ENCODE measurements at regions not wholly inside any gene's neighbourhood (a gene's known extent, or its start where the extent isn't known, plus 50 kb on each side); places are given as distances from the start of the nearest gene placed in this dataset.

DNA sequence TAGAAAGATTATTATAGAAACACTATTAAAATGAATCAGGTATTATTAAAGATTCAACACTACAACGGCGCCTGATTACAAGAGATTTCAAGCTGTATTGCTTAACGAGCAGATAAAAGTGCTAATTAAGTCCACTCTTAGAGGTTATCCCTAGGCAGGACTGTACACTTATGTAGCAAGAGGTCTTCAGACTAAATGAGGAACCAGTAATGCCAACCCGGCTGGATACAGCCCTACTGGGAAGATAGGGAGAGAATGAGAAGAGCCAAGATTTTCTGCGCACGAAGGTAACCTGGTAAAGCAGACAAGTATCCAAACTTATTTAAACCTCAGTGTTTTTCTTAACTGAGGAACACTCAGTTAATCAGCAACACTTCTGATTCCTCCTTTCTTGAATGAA is 115.7 kb upstream of the HIVEP3 start:
- Histone ChIP-seq H3K4me2 (peak overlapping the region; percentile 81), H2AFZ (replicated peaks) (no peak overlapping the region), H3K79me2 (ENCODE audit: low read depth) (no peaks in the 10 kb centered on the region), H3K27me3 (peaks cover 70% of the 10 kb centered on the region), H3K4me3 (no peak overlapping the region), H3K9me3 (ENCODE audit: low read depth) (no peaks in the 10 kb centered on the region), H3K4me1 (no peaks in the 10 kb centered on the region), H3K9ac (no peak overlapping the region), H4K20me1 (ENCODE audit: low read depth) (no peaks in the 10 kb centered on the region), H3F3A (ENCODE audit: low read depth) (peaks cover 8% of the 10 kb centered on the region), H3K36me3 (no peaks in the 10 kb centered on the region), H3K27ac (no peak overlapping the region)
- peak overlapping the region; percentile 93 for H3K4me3 Mint-ChIP-seq
- no peaks in the 10 kb centered on the region for H3K9me3 Mint-ChIP-seq
- H3K36me3 Mint-ChIP-seq = no peaks in the 10 kb centered on the region
- no peak overlapping the region for H3K27ac Mint-ChIP-seq
- no peak for DNase-seq (ENCODE audit: low spot score)
- peaks cover 10% of the 10 kb centered on the region for H3K4me1 Mint-ChIP-seq
- TF ChIP-seq EZH2phosphoT487 (IDR thresholded peaks at IDR 0.05) = no peak
- TF ChIP-seq, protein P1, sequence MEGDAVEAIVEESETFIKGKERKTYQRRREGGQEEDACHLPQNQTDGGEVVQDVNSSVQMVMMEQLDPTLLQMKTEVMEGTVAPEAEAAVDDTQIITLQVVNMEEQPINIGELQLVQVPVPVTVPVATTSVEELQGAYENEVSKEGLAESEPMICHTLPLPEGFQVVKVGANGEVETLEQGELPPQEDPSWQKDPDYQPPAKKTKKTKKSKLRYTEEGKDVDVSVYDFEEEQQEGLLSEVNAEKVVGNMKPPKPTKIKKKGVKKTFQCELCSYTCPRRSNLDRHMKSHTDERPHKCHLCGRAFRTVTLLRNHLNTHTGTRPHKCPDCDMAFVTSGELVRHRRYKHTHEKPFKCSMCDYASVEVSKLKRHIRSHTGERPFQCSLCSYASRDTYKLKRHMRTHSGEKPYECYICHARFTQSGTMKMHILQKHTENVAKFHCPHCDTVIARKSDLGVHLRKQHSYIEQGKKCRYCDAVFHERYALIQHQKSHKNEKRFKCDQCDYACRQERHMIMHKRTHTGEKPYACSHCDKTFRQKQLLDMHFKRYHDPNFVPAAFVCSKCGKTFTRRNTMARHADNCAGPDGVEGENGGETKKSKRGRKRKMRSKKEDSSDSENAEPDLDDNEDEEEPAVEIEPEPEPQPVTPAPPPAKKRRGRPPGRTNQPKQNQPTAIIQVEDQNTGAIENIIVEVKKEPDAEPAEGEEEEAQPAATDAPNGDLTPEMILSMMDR (IDR thresholded peaks at IDR 0.05) = no peak
- no peak for TF ChIP-seq EZH2 (IDR thresholded peaks at IDR 0.05)
- peaks cover 10% of the 10 kb centered on the region for H3K27me3 Mint-ChIP-seq (ENCODE audit: insufficient read depth, low read depth)

DNA sequence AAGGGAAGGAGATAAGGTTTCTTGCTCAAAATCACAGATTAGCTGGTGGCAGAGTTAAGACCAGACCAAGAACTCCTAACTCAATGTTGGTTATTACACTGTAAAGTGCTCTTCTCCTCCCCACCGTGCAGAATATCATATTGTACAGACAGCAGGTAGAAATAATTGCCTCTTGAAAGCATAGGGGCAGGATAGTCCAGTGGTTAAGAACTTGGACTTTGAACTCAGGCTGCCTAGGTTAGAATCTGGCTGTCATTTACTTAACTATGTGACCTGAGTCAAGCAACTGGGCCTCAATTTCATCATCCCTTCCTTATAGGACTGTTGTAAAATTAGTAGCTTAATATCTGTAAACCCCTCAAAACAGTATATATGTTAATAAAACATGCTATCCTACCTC is 114.9 kb upstream of the HIVEP3 start:
- no peaks in the 10 kb centered on the region for H3K79me2 ChIP-seq (ENCODE audit: low read depth)
- H3K4me2 ChIP-seq = no peak overlapping the region
- no peak overlapping the region for H3K27ac Mint-ChIP-seq
- TF ChIP-seq EZH2phosphoT487 (IDR thresholded peaks at IDR 0.05) = no peak
- no peak for TF ChIP-seq EZH2 (IDR thresholded peaks at IDR 0.05)
- TF ChIP-seq, protein P1 (IDR thresholded peaks at IDR 0.05) = no peak
- peak overlapping the region; percentile 18 for H3K4me3 Mint-ChIP-seq
- peaks cover 65% of the 10 kb centered on the region for H3K27me3 ChIP-seq
- peaks cover 8% of the 10 kb centered on the region for H3F3A ChIP-seq (ENCODE audit: low read depth)
- H3K27me3 Mint-ChIP-seq (ENCODE audit: insufficient read depth, low read depth) = peaks cover 10% of the 10 kb centered on the region
- no peaks in the 10 kb centered on the region for H3K9me3 ChIP-seq (ENCODE audit: low read depth)
- H4K20me1 ChIP-seq (ENCODE audit: low read depth) = no peaks in the 10 kb centered on the region
- no peak overlapping the region for H3K9ac ChIP-seq
- peaks cover 10% of the 10 kb centered on the region for H3K4me1 Mint-ChIP-seq
- H3K36me3 Mint-ChIP-seq = no peaks in the 10 kb centered on the region
- H3K27ac ChIP-seq = no peak overlapping the region
- no peak overlapping the region for H3K4me3 ChIP-seq
- H3K9me3 Mint-ChIP-seq = no peaks in the 10 kb centered on the region
- no peak overlapping the region for H2AFZ ChIP-seq (replicated peaks)
- no peaks in the 10 kb centered on the region for H3K4me1 ChIP-seq
- DNase-seq (ENCODE audit: low spot score) = no peak
- no peaks in the 10 kb centered on the region for H3K36me3 ChIP-seq

DNA sequence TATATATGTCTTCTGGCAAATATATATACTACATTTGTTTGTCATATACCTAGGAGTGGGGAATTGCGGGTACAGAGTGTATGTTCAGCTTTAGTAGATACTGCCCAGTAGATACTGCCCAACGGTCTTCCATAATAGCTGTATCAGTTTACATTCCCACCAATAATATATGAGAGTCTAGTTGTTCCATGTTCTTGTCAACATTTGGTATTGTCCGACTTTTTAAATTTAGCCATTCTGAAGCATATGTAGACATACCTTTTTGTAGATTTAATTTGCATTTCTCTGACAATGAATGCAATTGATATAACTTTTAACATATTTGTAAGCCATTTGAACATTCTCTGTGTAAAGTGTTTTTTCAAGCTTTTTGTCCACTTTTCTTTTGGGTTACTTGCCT is 99.0 kb upstream of the HIVEP3 start:
- no peak overlapping the region for H3K27ac ChIP-seq
- no peaks in the 10 kb centered on the region for H4K20me1 ChIP-seq (ENCODE audit: low read depth)
- H3K27me3 ChIP-seq = no peaks in the 10 kb centered on the region
- H3K36me3 Mint-ChIP-seq = no peaks in the 10 kb centered on the region
- no peaks in the 10 kb centered on the region for H3K79me2 ChIP-seq (ENCODE audit: low read depth)
- no peak overlapping the region for H3K4me3 ChIP-seq
- peaks cover 2% of the 10 kb centered on the region for H3K27me3 Mint-ChIP-seq (ENCODE audit: insufficient read depth, low read depth)
- peaks cover 8% of the 10 kb centered on the region for H3K9me3 Mint-ChIP-seq
- H3K4me3 Mint-ChIP-seq = no peak overlapping the region
- H3K9ac ChIP-seq = no peak overlapping the region
- no peak overlapping the region for H3K27ac Mint-ChIP-seq
- no peaks in the 10 kb centered on the region for H3F3A ChIP-seq (ENCODE audit: low read depth)
- H3K36me3 ChIP-seq = no peaks in the 10 kb centered on the region
- no peak for DNase-seq (ENCODE audit: low spot score)
- TF ChIP-seq, protein P1 (IDR thresholded peaks at IDR 0.05) = no peak
- TF ChIP-seq EZH2 (IDR thresholded peaks at IDR 0.05) = no peak
- TF ChIP-seq EZH2phosphoT487 (IDR thresholded peaks at IDR 0.05) = no peak
- H2AFZ ChIP-seq (replicated peaks) = no peak overlapping the region
- H3K4me1 Mint-ChIP-seq = no peaks in the 10 kb centered on the region
- H3K4me1 ChIP-seq = no peaks in the 10 kb centered on the region
- H3K4me2 ChIP-seq = no peak overlapping the region
- H3K9me3 ChIP-seq (ENCODE audit: low read depth) = no peaks in the 10 kb centered on the region

All from neural progenitor cell (in vitro differentiated cells).